ENCODE measurements at regions not wholly inside any gene's neighbourhood (a gene's known extent, or its start where the extent isn't known, plus 50 kb on each side); places are given as distances from the start of the nearest gene placed in this dataset.

DNA sequence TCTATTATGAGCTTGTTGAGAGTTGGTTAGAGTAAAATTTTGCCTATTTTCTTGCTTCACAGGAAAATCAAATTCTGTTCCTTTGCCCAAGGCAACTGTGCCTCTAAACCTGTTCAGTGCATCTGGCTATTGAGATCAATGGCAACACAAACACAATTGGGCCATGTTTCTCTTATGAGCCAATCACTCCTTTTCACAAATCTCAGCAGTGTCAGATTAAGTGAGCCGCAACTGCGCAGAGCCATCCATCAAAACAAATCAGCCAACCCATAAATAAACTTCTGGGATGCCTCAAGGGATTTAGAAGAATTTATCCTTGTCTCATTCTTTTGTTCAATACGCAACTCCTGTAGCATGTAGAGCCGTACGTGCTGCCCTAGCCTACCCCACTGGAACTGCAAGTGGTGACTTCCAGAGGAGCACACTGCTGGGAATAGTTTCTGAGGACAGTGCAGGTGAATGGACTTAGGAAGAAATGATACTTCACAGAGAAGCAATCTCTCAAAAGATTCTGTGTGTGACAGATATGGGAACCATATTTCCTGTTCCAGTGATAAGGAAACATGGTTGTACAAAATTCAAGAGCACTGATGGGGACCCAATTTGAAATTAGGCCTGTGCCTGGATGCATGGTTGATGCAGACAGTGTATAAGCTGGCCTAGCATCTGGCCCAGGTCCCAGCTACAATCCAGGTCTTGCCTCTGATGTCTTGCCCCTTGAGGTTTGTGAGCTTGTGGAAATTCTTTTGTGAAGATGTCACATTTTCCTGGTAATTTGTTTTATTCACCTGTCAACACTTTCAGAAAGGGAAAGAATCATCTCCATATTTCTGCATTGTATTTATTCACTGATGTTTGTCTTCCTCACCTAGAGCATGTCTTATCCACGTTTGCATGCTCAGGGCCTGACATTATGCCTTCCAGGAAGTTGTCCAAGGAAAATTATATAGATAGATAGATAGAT is 166.2 kb downstream of the URB2 start:
- Histone ChIP-seq H3K14ac (ENCODE audit: low read length) (no peak overlapping the region), H4K8ac (ENCODE audit: low read depth, low read length) (no peak overlapping the region), H2BK120ac (ENCODE audit: insufficient read depth, low read length, poor library complexity) (no peak overlapping the region), H3K4me2 (ENCODE audit: low read length) (no peak overlapping the region), H3K79me1 (ENCODE audit: low read length) (no peaks in the 10 kb centered on the region), H3K9me3 (ENCODE audit: insufficient read depth, low read depth, low read length) (peaks cover 6% of the 10 kb centered on the region), H3K9ac (ENCODE audit: low read length) (peak overlapping the region; percentile 49), H4K12ac (ENCODE audit: low read depth, low read length) (no peak overlapping the region), H3K36me3 (ENCODE audit: control insufficient read depth in 1 of 2, insufficient read depth in 2 of 2, low read length in 2 of 2) (peaks cover 0 to 2% of the 10 kb centered on the region in 2 experiments), H2BK5ac (ENCODE audit: low read depth, low read length, poor library complexity) (no peak overlapping the region), H2BK12ac (ENCODE audit: low read length) (no peak overlapping the region), H3K27me3 (ENCODE audit: insufficient read depth, low read length) (no peaks in the 10 kb centered on the region), H3K4me3 (ENCODE audit: low read depth, low read length) (no peak overlapping the region), H2AFZ (ENCODE audit: insufficient read depth, low read length, poor library complexity) (no peak overlapping the region), H3K4ac (ENCODE audit: low read depth, low read length) (no peak overlapping the region), H3K23ac (ENCODE audit: low read length) (no peak overlapping the region), H3K27ac (ENCODE audit: low read depth, low read length) (no peak overlapping the region), H4K91ac (ENCODE audit: low read depth, low read length) (no peak overlapping the region), H2AK5ac (ENCODE audit: low read length) (no peak overlapping the region), H3K18ac (ENCODE audit: low read length) (no peak overlapping the region), H3K4me1 (ENCODE audit: control insufficient read depth in 1 of 2, insufficient read depth in 2 of 2, low read length in 2 of 2) (no peaks in the 10 kb centered on the region), H3K79me2 (ENCODE audit: control insufficient read depth, insufficient read depth, low read length, poor library complexity) (no peaks in the 10 kb centered on the region)
- no CpG with 5 or more reads among the region's 6 CpGs for WGBS (ENCODE audit: extremely low coverage, insufficient coverage, insufficient read length)
- DNase-seq: peak in 1 of 2 donors; percentile 46

GRCh38 chr1:229793488-229793887 is 167.4 kb downstream of the URB2 start:
- H3K79me2 ChIP-seq (ENCODE audit: control insufficient read depth, insufficient read depth, low read length, poor library complexity): no peaks in the 10 kb centered on the region
- no peak overlapping the region for H2BK120ac ChIP-seq (ENCODE audit: insufficient read depth, low read length, poor library complexity)
- H2BK5ac ChIP-seq (ENCODE audit: low read depth, low read length, poor library complexity): no peak overlapping the region
- no peak overlapping the region for H2AK5ac ChIP-seq (ENCODE audit: low read length)
- H3K4me1 ChIP-seq (ENCODE audit: control insufficient read depth in 1 of 2, insufficient read depth in 2 of 2, low read length in 2 of 2): no peaks in the 10 kb centered on the region
- H2BK12ac ChIP-seq (ENCODE audit: low read length): no peak overlapping the region
- H4K91ac ChIP-seq (ENCODE audit: low read depth, low read length): no peak overlapping the region
- H3K27me3 ChIP-seq (ENCODE audit: insufficient read depth, low read length): no peaks in the 10 kb centered on the region
- WGBS (ENCODE audit: extremely low coverage, insufficient coverage, insufficient read length): no CpG with 5 or more reads among the region's 5 CpGs
- H3K4ac ChIP-seq (ENCODE audit: low read depth, low read length): no peak overlapping the region
- no peak overlapping the region for H2AFZ ChIP-seq (ENCODE audit: insufficient read depth, low read length, poor library complexity)
- no peak overlapping the region for H3K9ac ChIP-seq (ENCODE audit: low read length)
- no peak for DNase-seq
- no peak overlapping the region for H3K18ac ChIP-seq (ENCODE audit: low read length)
- H3K9me3 ChIP-seq (ENCODE audit: insufficient read depth, low read depth, low read length): no peaks in the 10 kb centered on the region
- no peaks in the 10 kb centered on the region for H3K36me3 ChIP-seq (ENCODE audit: control insufficient read depth in 1 of 2, insufficient read depth in 2 of 2, low read length in 2 of 2)
- H3K27ac ChIP-seq (ENCODE audit: low read depth, low read length): no peak overlapping the region
- no peak overlapping the region for H3K23ac ChIP-seq (ENCODE audit: low read length)
- H3K4me2 ChIP-seq (ENCODE audit: low read length): no peak overlapping the region
- no peak overlapping the region for H3K14ac ChIP-seq (ENCODE audit: low read length)
- H4K8ac ChIP-seq (ENCODE audit: low read depth, low read length): no peak overlapping the region
- no peaks in the 10 kb centered on the region for H3K79me1 ChIP-seq (ENCODE audit: low read length)
- H3K4me3 ChIP-seq (ENCODE audit: low read depth, low read length): no peak overlapping the region
- no peak overlapping the region for H4K12ac ChIP-seq (ENCODE audit: low read depth, low read length)

GRCh38 chr1:229798558-229798957 is 172.5 kb downstream of the URB2 start:
- H3K14ac ChIP-seq (ENCODE audit: low read length): no peak overlapping the region
- H3K4me1 ChIP-seq (ENCODE audit: control insufficient read depth in 1 of 2, insufficient read depth in 2 of 2, low read length in 2 of 2): peaks cover 0 to 1% of the 10 kb centered on the region in 2 experiments
- H3K79me1 ChIP-seq (ENCODE audit: low read length): peaks cover 2% of the 10 kb centered on the region
- no peaks in the 10 kb centered on the region for H3K36me3 ChIP-seq (ENCODE audit: control insufficient read depth in 1 of 2, insufficient read depth in 2 of 2, low read length in 2 of 2)
- no peak overlapping the region for H2BK12ac ChIP-seq (ENCODE audit: low read length)
- no peak overlapping the region for H3K4me3 ChIP-seq (ENCODE audit: low read depth, low read length)
- H2AK5ac ChIP-seq (ENCODE audit: low read length): no peak overlapping the region
- no CpG with 5 or more reads among the region's 3 CpGs for WGBS (ENCODE audit: extremely low coverage, insufficient coverage, insufficient read length)
- no peak overlapping the region for H2BK120ac ChIP-seq (ENCODE audit: insufficient read depth, low read length, poor library complexity)
- no peaks in the 10 kb centered on the region for H3K27me3 ChIP-seq (ENCODE audit: insufficient read depth, low read length)
- H4K12ac ChIP-seq (ENCODE audit: low read depth, low read length): no peak overlapping the region
- no peak overlapping the region for H2AFZ ChIP-seq (ENCODE audit: insufficient read depth, low read length, poor library complexity)
- H3K9ac ChIP-seq (ENCODE audit: low read length): no peak overlapping the region
- H3K79me2 ChIP-seq (ENCODE audit: control insufficient read depth, insufficient read depth, low read length, poor library complexity): no peaks in the 10 kb centered on the region
- no peak overlapping the region for H3K18ac ChIP-seq (ENCODE audit: low read length)
- H3K4ac ChIP-seq (ENCODE audit: low read depth, low read length): no peak overlapping the region
- no peak overlapping the region for H4K91ac ChIP-seq (ENCODE audit: low read depth, low read length)
- no peak overlapping the region for H2BK5ac ChIP-seq (ENCODE audit: low read depth, low read length, poor library complexity)
- no peak overlapping the region for H3K27ac ChIP-seq (ENCODE audit: low read depth, low read length)
- DNase-seq: no peak
- no peak overlapping the region for H4K8ac ChIP-seq (ENCODE audit: low read depth, low read length)
- H3K4me2 ChIP-seq (ENCODE audit: low read length): no peak overlapping the region
- H3K23ac ChIP-seq (ENCODE audit: low read length): no peak overlapping the region
- peaks cover 4% of the 10 kb centered on the region for H3K9me3 ChIP-seq (ENCODE audit: insufficient read depth, low read depth, low read length)

- H2BK5ac ChIP-seq (ENCODE audit: low read depth, low read length, poor library complexity): no peak overlapping the region
- no peak overlapping the region for H3K4me3 ChIP-seq (ENCODE audit: low read depth, low read length)
- H2BK120ac ChIP-seq (ENCODE audit: insufficient read depth, low read length, poor library complexity): no peak overlapping the region
- H3K14ac ChIP-seq (ENCODE audit: low read length): no peak overlapping the region
- no peak overlapping the region for H3K27ac ChIP-seq (ENCODE audit: low read depth, low read length)
- DNase-seq: peak; percentile 55 to 75
- no peak overlapping the region for H4K12ac ChIP-seq (ENCODE audit: low read depth, low read length)
- H3K27me3 ChIP-seq (ENCODE audit: insufficient read depth, low read length): no peaks in the 10 kb centered on the region
- H2AK5ac ChIP-seq (ENCODE audit: low read length): no peak overlapping the region
- no peak overlapping the region for H3K4me2 ChIP-seq (ENCODE audit: low read length)
- peaks cover 11% of the 10 kb centered on the region for H3K9me3 ChIP-seq (ENCODE audit: insufficient read depth, low read depth, low read length)
- no peaks in the 10 kb centered on the region for H3K36me3 ChIP-seq (ENCODE audit: control insufficient read depth in 1 of 2, insufficient read depth in 2 of 2, low read length in 2 of 2)
- H4K8ac ChIP-seq (ENCODE audit: low read depth, low read length): no peak overlapping the region
- H4K91ac ChIP-seq (ENCODE audit: low read depth, low read length): no peak overlapping the region
- H3K18ac ChIP-seq (ENCODE audit: low read length): no peak overlapping the region
- H3K9ac ChIP-seq (ENCODE audit: low read length): no peak overlapping the region
- no peak overlapping the region for H3K4ac ChIP-seq (ENCODE audit: low read depth, low read length)
- no peaks in the 10 kb centered on the region for H3K79me2 ChIP-seq (ENCODE audit: control insufficient read depth, insufficient read depth, low read length, poor library complexity)
- no CpG with 5 or more reads among the region's 4 CpGs for WGBS (ENCODE audit: extremely low coverage, insufficient coverage, insufficient read length)
- no peak overlapping the region for H2BK12ac ChIP-seq (ENCODE audit: low read length)
- H3K79me1 ChIP-seq (ENCODE audit: low read length): peaks cover 2% of the 10 kb centered on the region
- H3K23ac ChIP-seq (ENCODE audit: low read length): no peak overlapping the region
- peaks cover 0 to 2% of the 10 kb centered on the region in 2 experiments for H3K4me1 ChIP-seq (ENCODE audit: control insufficient read depth in 1 of 2, insufficient read depth in 2 of 2, low read length in 2 of 2)
- H2AFZ ChIP-seq (ENCODE audit: insufficient read depth, low read length, poor library complexity): no peak overlapping the region
Observed at GRCh38 chr1:229803626-229804217, 177.7 kb downstream of the URB2 start.
